HG02571 (cell line): ENCODE measurements at regions not wholly inside any gene's neighbourhood (a gene's known extent, or its start where the extent isn't known, plus 50 kb on each side); places are given as distances from the start of the nearest gene placed in this dataset.

ENCODE experiments used
- ATAC-seq: cut with Tn5 transposase; IDR thresholded peaks from one replicate; pipeline ENCODE4 v1.9.1; 2021; ENCODE audit warnings: mild to moderate bottlenecking, moderate library complexity; ENCODE audit not compliant: unreplicated experiment

GRCh38 chr2:15803543-15804245 is 136.7 kb upstream of the MYCN start:
- no peak for ATAC-seq

DNA sequence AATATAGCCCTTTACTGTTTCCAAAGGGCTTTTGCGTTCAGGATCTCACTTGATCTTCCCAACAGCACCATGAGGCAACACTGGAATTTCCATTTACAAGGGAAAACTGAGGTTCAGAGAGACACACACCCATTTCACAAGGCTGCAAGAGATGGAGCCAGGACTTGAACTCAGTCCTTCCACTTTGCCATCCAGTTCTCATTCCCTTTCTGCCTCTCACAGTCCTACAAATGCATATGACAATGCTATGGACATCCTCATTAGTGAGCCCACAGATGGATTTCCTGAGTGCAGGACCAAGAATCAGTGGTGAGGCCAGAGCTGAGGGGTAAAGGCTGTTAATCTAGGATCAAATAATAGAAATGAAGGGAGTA is 136.1 kb upstream of the MYCN start:
- no peak for ATAC-seq

GRCh38 chr2:15804691-15805090 is 135.7 kb upstream of the MYCN start:
- no peak for ATAC-seq

DNA sequence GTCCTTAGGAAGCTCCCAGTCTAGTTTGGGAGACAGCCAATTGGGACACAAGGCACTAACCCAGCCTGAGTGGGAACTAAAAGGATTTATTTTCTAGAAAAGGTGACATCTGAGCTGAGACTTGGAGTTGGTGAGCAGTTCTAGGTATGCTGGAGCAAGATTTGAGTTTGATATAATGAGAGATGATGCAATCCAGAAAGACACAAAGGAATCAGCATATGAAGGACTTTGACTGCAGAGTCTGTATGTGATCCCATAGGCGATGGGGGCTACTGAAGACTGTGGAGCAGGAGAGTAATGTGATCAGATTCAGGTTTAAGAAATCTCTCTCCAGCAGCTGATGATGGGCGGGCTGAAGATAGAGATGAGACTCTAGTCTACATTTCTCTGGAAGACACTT is 135.1 kb upstream of the MYCN start:
- ATAC-seq, result no peak

DNA sequence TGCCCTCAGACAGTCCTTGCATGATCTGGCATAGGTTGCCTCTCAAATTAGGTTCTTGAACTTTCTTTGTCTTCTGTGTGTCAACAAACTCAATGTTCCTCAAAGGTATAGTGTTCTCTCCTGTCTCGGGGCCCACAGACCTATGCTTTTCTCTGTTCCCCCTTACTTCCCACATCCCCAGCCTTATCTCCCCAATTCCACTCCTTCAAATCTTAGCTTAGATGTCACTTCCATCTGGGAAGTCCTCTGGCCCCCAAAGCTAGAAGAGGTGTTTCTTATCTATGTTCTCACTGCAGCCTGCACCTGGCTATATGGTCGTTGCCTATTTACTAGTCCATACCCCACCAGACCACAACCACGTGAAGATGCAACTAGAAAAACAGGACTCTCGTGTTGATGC is 134.6 kb upstream of the MYCN start:
- ATAC-seq, result no peak

DNA sequence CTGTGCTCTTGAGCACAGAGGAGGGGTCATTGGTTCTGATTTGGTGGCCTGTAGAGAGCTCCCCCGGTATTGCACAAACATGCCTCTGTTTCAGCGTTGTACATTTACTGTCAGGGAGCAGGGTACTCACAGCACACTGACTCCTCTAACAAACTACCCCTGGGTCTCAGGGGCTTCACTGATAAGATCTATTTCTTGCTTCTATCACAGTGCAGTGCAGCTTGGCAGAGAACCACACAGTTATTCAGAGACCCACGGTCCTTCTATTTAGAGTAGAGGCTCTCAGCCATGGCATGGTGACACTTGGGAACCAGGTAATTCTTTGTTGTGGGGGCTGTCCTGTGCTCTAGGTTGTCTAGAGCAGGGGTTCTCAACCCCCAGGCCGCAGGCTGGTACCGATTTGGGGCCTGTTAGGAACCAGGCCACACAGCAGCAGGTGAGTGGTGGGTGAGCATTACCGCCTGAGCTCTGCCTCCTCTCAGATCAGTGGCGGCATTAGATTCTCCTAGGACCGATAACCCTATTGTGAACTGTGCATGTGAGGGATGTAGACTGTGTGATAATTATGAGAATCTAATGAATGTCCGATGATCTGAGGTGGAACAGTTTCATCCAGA is 133.4 kb upstream of the MYCN start:
- ATAC-seq, result no peak

- no peak for ATAC-seq
Measured at GRCh38 chr2:15807418-15808203, 132.7 kb upstream of the MYCN start.

- no peak for ATAC-seq
Measured at GRCh38 chr2:15808204-15808910, 132.0 kb upstream of the MYCN start.

DNA sequence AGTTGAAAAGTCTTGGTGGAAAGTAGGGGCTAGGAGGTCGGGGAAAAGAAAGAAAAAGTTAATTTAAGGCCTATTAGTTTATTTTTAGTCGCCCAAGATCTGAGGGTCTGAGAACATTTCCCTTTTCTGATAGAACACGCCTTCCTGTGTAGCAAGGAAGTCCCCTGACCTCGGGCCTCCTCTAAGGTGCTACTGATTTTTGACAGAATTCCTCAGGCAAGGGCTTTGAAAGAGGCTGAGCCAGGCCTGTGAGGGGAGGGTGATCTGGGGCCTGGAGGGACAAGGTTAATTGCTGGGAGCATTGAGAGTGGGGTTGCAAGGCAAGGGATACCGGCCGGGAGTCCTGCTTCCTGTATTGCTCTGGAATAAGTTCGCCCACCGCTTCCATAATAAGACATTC is 131.4 kb upstream of the MYCN start:
- ATAC-seq, result no peak

DNA sequence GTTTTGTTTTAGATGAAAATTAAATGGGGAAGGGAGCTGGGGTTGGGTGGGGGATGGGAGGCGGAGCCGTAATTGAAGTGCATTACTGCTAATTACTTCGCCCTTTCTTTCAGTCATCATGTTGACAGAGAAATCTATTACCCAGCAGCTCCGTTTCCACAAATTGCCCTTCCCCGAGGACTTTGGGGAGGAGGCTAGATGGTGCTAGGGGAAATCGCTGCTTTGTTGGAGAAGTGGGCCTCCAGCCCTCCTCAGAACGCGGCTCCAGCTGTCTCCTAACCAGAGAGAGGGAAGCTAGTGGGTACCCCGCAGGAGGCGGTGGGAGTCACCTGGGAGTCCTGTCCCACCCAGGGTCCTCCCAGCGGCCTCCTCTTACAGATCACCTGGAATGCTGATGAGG is 130.9 kb upstream of the MYCN start:
- ATAC-seq, result no peak

- no peak for ATAC-seq
Measured at GRCh38 chr2:15810477-15811150, 129.7 kb upstream of the MYCN start.

GRCh38 chr2:15811367-15811766 is 129.0 kb upstream of the MYCN start:
- no peak for ATAC-seq

DNA sequence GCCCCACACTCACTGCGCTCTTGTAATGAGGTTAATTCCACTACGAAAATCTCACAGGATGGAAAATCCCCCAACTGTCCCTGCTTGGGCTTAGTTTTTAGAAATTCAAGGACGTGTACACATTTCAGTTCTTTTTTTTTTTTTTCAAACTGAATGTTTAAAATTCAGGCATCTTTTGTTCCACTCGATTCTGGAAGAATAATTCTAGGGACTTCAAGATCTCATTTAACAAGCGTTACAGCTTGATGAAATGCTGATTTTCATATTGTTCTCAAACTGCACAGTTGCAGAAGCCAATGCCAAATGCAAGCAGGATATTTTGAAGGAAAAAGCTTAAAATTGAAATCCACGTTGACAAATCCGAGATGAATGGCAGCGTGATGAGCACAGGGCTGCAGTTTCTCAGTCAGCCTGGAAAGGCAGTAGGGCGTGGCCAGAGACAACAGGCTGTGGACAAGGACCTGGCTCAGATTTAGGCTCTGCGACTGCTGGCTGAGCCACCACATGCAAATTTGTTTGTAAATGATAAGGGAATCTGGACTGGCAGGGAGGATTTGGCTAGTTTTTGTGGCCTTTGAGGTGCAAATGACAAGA is 128.1 kb upstream of the MYCN start:
- ATAC-seq, result no peak

DNA sequence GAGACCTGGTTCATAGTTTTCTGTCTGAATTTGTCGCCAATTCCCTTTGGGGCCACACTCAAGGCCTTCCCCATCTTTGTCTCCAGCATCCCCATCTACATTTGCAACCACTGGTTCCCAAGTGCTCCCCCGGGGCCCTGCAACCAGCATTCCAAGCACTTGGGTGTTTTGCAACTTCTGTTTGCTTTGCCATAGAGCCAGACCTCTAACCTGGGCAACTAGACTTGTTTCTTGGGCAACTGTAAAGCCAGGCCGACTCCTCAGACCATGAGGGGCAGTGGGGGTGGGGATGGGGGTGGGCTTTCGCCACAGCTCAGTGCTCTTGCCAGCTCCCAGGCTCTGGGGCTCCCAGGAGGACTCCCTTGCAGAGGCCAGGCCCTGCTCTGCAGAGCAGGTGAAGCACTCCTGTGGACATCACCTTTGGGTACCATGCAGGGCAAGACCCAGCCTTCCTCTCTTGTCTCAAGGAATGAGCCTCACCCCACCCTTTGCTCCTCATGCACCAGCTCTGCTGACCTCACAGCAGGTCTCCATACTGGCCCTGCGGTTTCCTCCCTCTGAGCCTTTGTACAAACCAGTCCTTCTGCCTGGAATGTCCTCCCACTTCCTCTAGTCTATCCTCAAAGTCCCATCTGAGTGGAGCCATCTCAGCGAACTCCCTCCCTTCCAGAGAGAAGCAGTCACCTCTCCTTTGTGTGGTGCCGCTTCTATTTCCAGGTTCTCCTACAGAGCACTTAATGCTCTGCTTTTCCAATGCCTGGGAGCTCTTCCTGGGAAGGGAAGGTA is 126.7 kb upstream of the MYCN start:
- no peak for ATAC-seq

DNA sequence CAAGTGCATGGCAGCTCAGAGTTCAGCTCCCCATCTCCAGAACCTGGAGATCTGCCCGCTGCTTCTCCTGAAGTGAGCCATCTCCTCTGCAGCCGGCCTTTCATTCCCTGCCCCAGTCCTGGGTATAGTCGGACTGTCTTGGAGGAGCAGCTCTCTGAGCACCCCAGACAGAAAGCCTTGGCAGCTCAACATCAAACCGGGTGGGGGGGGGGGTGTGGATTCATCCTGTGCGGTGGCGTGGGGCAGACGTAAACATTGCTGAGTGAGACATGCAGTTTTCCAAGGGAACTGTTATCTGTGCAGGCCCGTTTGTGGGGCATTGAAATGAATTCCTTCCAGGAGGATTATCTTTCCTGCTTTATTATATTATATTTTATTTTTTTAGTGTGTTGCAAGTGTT is 125.9 kb upstream of the MYCN start:
- ATAC-seq, result no peak

GRCh38 chr2:15814946-15815345 is 125.4 kb upstream of the MYCN start:
- ATAC-seq, result no peak

DNA sequence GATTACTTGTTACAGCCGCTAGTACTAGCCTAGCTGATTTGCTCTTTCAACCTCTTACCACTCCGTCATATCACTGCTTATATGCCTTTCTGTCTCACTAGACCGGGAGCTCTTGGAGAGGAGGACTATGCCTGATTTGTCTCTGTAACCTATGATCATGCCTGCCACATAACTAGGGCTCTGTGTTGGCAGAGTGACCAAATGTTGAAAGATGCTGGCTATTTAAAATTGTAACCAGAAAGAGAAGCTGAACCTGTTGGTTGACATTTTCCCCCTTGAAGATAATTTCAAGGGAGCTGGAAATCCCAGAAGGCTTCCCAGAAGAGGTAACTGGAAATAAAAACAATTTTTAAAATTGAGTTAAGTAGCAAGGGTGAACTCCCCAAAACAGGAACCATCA is 124.1 kb upstream of the MYCN start:
- ATAC-seq, result no peak

DNA sequence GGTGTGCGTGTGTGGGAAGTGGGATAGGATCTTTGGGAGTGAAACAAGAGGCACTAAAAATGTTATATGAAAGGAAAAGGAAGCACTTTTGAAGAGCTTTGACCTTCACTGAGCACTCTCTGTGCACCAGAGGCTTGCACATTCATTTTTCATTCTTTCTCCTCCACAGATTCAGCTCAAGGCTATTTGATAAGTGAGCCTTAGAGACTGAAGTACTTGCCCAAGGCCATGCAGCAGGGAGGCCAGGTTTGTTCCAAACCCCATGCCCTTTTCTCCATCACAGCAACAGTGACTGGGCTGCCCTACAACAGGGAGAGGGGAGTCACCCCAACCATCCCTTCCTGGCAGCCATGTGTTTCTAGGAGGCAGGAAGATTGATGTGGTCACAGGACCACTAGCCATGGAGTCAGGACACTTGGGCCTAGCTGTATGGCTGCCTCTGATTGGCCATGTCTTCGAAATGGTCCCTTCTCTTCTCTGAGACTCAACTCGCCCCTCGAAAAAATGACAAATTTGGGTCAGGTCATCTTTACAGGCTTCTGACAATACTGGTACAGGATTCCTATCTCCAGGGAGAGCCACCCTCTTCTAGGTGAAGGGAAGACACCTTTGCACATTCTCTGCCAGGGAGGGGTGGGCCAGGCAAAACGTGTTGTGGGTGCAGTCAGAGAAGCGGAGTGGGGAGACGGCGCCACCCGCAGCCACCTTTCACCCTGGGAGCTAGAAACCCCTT is 123.5 kb upstream of the MYCN start:
- no peak for ATAC-seq

DNA sequence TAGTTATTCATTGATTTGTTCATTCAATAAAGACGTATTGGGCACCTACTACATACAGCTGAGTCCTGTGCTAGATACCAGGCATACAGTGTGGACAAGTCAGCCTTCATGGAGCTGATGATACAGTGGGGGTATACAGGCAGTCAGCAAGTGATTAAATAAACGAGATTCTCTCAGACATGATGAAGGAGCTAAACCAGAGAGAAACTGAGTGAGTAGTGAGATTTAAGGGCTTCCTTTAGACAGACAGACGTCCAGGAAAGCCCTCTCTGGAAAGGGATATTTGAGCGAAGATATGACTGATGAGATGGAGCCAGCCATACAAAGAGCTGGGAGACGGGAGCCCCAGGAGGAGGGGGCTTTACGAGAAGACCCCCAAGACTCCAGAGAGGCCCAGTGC is 122.6 kb upstream of the MYCN start:
- no peak for ATAC-seq
